ENCODE measurements at regions not wholly inside any gene's neighbourhood (a gene's known extent, or its start where the extent isn't known, plus 50 kb on each side); places are given as distances from the start of the nearest gene placed in this dataset.

DNA sequence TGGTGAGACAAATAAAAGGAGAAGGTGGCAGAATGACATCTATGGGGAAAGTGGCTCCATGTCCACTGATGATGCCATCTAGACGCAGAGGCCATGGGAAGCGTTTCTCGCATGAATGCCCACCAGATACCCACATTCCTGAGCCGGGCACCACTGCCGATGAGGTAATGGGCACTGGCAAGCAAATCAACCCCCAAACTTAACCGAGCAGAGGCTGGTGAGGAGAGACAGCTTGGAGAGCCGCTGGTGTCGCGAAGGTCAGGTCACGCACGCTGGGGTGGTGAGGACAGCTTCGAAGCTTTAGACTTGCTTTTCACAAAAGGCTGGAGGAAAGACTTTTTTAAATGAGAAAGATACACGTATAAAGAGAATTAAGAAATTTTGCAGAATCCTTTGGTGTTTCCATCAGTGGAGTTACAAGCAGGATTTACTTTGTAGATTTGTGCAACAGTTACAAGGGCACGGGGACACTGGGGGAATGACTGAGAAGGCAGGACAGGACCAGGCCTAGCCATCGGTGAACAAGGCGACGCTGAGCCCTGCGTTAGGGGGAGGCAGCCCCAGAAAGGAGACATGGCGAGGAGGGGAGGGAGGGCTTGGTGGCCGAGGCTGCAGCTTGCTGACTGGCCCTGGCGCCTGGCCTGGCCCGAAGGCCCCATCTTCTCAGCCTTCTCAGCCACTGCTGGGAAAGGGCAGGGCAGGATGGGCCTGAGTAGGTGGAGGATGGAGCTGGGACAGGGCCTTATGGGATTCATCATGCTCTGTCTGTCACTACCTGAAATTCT is 83.9 kb upstream of the HDAC4 start:
- no peak overlapping the region for H3K4me3 Mint-ChIP-seq
- no peak overlapping the region for H3K27ac Mint-ChIP-seq
- no peaks in the 10 kb centered on the region for H3K9me3 Mint-ChIP-seq (ENCODE audit: insufficient read depth)
- no peaks in the 10 kb centered on the region for H3K4me1 Mint-ChIP-seq (ENCODE audit: low read depth)
- no peaks in the 10 kb centered on the region for H3K36me3 Mint-ChIP-seq (ENCODE audit: low read depth)
- ChIA-PET CTCF (no interaction called here), POLR2A (no interaction called here)
- ATAC-seq (no peak), DNase-seq (no peak)
- H3K27me3 Mint-ChIP-seq (ENCODE audit: low read depth) = no peaks in the 10 kb centered on the region

DNA sequence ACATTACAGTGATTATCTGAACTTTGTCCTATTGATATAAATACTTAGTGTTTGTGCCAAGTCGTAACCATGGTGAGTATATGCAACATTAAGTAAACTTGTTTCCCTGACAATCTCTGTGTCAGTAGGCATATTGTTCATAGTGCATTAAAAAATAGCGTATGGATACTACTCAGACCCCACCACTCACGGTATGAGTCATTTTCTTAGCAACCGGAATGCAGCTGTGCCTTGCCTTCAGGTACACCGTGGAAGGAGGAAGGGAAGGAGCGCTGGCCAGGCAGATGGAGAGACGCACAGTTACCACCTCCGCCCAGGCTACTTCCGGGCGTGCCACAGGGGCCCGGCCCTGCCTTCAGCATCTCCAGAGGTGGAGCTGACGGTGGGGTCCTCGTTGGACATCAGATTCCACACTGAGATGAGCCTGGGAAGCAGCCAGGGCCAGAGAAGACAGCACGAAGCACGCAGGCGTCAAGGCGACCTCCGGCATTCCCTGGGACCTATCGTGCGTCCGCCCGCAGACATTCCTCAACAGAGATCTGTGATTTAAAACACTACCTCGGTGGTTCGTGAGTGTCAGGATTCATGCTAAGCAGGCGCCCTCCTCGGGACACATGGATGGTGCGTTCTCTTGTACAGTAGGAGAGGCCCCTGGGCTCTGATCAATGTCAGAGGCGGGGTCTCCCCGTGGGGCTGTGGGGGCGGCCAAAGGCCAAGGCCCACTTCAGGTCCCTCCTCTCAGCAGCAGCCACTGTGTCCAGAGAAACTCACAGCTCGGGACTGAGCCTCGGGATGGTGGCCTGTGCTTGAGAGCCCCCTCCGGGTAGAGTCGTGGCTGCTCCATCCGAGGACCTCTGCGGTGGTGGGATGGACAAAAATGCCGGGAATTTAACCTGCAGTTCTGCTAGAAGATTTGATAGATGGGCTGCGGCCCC is 82.2 kb upstream of the HDAC4 start:
- Mint-ChIP-seq H3K4me1 (ENCODE audit: low read depth) (no peaks in the 10 kb centered on the region), H3K27ac (no peak overlapping the region), H3K27me3 (ENCODE audit: low read depth) (no peaks in the 10 kb centered on the region), H3K9me3 (ENCODE audit: insufficient read depth) (no peaks in the 10 kb centered on the region), H3K36me3 (ENCODE audit: low read depth) (no peaks in the 10 kb centered on the region), H3K4me3 (no peak overlapping the region)
- DNase-seq (no peak), ATAC-seq (no peak)
- CTCF ChIA-PET = no interaction called here
- POLR2A ChIA-PET = no interaction called here

DNA sequence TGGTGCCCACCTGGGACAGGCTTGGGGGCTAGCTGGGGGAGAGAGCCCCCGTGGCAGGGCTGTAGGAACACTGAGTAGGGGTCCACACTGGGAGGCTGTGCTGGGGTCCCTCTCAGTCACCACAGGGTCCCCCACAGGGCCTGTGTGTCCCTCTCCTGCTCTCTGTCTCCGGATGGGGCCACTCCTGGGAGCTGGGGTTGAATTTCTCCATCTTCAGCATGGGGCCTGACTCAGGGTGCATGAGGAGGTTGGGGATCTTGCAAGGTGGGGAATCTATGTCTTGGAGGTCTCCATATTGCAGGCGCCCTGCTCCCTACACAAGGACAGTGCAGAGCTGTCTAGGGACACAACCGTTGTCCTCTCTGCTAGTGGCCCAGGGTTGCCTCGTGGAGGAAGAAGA is 78.7 kb upstream of the HDAC4 start:
- H3K4me1 Mint-ChIP-seq (ENCODE audit: low read depth) = no peaks in the 10 kb centered on the region
- DNase-seq (no peak), ATAC-seq (no peak)
- H3K9me3 Mint-ChIP-seq (ENCODE audit: insufficient read depth) = no peaks in the 10 kb centered on the region
- no peak overlapping the region for H3K27ac Mint-ChIP-seq
- POLR2A ChIA-PET = no interaction called here
- no peaks in the 10 kb centered on the region for H3K36me3 Mint-ChIP-seq (ENCODE audit: low read depth)
- CTCF ChIA-PET = no interaction called here
- no peak overlapping the region for H3K4me3 Mint-ChIP-seq
- no peaks in the 10 kb centered on the region for H3K27me3 Mint-ChIP-seq (ENCODE audit: low read depth)

DNA sequence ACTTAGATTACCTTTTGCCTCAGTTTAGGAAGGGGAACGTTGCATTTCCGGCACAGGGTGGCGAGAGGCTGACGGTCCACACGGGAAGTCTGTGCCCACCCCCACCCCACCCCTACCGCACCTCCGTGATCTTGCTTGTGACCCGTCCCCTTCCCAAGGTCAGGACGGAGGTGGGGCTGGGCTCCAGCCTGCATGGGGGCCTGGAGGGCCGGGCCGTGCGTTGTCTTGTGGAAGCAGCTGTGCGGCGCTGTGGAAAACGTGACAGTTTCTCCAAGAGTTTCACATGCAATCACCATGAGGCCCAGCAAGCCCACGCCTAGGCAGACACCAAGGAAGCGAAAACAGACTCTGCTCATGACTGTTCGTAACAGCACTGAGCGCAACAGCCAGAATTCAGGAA is 76.8 kb upstream of the HDAC4 start:
- Mint-ChIP-seq H3K4me1 (ENCODE audit: low read depth) (no peaks in the 10 kb centered on the region), H3K4me3 (no peak overlapping the region), H3K27me3 (ENCODE audit: low read depth) (peaks cover 2% of the 10 kb centered on the region), H3K9me3 (ENCODE audit: insufficient read depth) (no peaks in the 10 kb centered on the region), H3K27ac (no peak overlapping the region), H3K36me3 (ENCODE audit: low read depth) (no peaks in the 10 kb centered on the region)
- CTCF ChIA-PET = no interaction called here
- ATAC-seq = no peak
- DNase-seq = no peak
- POLR2A ChIA-PET = no interaction called here

DNA sequence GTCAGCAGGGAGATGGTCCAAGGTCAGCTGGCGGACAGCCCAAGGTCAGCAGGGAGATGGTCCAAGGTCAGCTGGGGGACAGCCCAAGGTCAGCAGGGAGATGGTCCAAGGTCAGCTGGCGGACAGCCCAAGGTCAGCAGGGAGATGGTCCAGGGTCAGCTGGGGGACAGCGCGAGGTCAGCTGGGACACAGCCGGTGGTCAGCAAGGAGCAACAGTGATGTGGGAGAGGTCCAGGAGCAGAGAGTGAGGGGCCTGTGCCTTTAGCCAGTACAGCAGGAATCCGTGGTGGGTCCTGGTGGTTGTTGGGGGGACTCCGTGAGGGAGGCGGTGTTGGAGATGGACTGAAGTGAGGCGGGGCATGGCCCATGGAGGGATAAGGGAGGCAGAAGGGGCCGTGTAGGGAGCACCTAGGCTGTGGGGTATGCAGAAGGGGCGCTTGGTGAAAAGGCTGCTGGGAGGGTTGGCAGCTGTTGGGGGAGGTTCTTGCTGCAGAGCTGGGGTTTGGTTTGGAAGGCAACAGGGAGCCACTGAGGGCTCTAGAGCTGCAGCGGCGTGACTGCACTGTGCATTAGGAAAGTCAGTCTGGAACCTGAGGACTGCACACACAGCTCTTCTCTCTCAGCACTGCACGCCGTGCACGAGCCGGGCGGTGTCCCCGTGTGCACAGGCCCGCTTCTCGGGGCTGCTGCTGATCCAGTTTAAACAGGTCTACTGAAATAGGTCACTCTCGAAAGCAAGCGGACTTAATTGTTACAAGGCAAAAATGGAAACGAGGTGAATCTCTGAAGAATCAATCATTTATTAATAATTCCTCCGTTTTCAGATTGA is 76.2 kb upstream of the HDAC4 start:
- ChIA-PET POLR2A (no interaction called here), CTCF (no interaction called here)
- Mint-ChIP-seq H3K27me3 (ENCODE audit: low read depth) (peaks cover 2% of the 10 kb centered on the region), H3K27ac (no peak overlapping the region), H3K9me3 (ENCODE audit: insufficient read depth) (no peaks in the 10 kb centered on the region), H3K36me3 (ENCODE audit: low read depth) (no peaks in the 10 kb centered on the region), H3K4me3 (no peak overlapping the region), H3K4me1 (ENCODE audit: low read depth) (no peaks in the 10 kb centered on the region)
- DNase-seq = no peak
- ATAC-seq = no peak

DNA sequence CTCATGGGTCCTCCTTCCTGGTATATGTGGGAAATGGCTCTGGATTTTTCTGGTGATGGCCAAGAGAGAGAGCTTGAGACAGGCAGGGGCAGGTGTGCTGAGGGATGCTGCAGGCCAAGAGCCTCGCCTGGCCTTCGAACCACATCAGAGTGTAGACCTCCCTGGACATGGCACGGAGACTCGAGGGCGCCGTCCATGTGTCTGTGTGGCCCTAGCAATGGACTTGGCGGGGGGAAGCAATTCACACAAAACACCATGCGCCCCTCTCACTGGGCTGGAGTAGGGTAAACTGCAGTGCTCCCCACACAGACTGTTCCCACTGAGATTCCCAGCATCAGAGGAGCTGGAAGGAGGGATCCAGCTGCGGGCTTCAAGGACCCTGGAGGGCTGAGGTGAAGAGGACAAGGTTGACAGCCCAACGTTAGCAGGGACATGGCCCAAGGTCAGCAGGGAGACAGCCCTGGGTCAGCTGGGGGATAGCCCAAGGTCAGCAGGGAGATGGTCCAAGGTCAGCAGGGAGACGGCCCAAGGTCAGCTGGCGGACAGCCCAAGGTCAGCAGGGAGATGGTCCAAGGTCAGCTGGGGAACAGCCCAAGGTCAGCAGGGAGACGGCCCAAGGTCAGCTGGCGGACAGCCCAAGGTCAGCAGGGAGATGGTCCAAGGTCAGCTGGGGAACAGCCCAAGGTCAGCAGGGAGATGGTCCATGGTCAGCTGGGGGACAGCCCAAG is 75.4 kb upstream of the HDAC4 start:
- CTCF ChIA-PET = no interaction called here

DNA sequence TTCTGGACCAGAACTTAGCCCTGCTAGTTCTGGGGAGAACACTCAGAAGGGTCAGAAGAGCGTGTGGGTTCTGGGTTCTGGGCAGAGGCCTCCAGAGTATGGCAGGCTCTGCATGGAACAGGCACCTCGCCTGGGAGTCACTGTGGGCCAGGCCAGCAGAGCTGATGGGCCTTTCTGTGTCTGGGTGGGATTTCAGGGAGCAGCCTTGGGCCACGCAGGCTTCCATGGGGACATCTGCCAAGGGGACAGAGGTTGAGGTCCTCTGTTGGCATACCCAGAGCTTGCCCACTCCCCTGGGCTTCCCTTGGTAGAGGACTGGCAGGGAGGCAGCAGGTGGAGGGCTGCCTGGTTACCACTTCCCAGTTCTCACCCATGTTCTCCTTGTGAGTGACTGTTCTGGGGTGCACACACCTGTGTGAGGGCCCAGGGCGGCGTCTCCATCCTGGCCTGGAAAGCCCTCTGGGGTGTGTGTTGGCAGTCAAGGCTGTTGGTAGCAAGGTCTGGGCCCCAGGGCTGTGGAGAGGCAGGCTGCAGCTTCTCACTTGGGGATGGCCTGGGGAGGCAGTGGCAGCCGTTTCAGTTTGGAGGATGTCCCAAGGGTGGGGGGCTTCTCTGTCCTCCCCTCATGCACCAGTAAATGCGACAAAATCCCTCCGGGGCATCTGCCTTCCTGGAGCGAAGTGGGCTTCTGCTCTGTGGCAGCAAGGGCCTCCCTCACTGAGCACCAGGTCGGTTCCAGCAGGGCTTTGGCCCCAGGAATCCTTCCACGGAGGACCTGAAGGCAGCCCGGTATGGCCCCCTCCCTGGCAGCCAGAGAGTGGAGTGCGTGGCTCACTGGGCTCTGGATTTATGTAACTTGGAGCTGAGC is 74.6 kb upstream of the HDAC4 start:
- H3K27me3 Mint-ChIP-seq (ENCODE audit: low read depth) = peaks cover 2% of the 10 kb centered on the region
- no peaks in the 10 kb centered on the region for H3K9me3 Mint-ChIP-seq (ENCODE audit: insufficient read depth)
- H3K4me1 Mint-ChIP-seq (ENCODE audit: low read depth) = no peaks in the 10 kb centered on the region
- CTCF ChIA-PET = no interaction called here
- H3K27ac Mint-ChIP-seq = no peak overlapping the region
- POLR2A ChIA-PET = interaction anchor here (0.6 kb wide), 1 partner anchor 12 kb away, joined by 3 read pairs; no protein-coding TSS in a partner anchor
- no peak overlapping the region for H3K4me3 Mint-ChIP-seq
- no peak for DNase-seq
- no peaks in the 10 kb centered on the region for H3K36me3 Mint-ChIP-seq (ENCODE audit: low read depth)
- no peak for ATAC-seq

More for the DNA sequence above, 75.4 kb upstream of the HDAC4 start:
- DNase-seq (no peak), ATAC-seq (no peak)
- Mint-ChIP-seq H3K27ac (no peak overlapping the region), H3K9me3 (ENCODE audit: insufficient read depth) (no peaks in the 10 kb centered on the region), H3K36me3 (ENCODE audit: low read depth) (no peaks in the 10 kb centered on the region), H3K4me3 (no peak overlapping the region), H3K4me1 (ENCODE audit: low read depth) (no peaks in the 10 kb centered on the region), H3K27me3 (ENCODE audit: low read depth) (peaks cover 2% of the 10 kb centered on the region)
- POLR2A ChIA-PET = no interaction called here

DNA sequence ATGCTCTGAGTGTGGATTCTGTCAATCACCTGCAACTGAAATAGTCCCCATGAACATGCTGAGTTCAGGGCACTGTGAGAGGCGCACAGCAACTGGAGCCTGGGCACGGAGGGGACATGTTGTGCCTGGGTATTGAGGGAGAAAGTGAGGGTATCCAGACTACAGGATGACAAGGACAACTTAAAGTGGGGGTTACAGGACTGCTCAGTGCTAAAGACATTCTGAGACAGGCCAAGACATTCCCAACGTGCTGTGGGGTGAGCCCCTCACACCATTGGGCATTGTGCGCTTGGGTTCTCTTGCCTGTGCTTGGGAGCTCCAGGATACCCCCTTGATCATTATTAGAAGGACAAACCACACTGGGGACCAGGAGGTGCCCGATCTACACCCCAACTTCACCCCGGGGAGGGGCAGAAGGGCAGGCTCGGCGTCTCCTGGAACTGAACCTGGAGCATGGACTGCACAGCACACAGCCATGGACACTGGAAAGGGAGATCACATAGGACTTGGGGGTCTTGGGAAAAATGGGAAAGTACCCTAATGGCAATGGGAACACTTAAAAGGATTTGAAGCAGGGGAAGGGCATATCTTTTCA is 72.5 kb upstream of the HDAC4 start:
- H3K27me3 Mint-ChIP-seq (ENCODE audit: low read depth) = peaks cover 2% of the 10 kb centered on the region
- no peak for ATAC-seq
- no peaks in the 10 kb centered on the region for H3K4me1 Mint-ChIP-seq (ENCODE audit: low read depth)
- no peak overlapping the region for H3K27ac Mint-ChIP-seq
- no peak for DNase-seq
- ChIA-PET POLR2A (no interaction called here), CTCF (no interaction called here)
- no peaks in the 10 kb centered on the region for H3K36me3 Mint-ChIP-seq (ENCODE audit: low read depth)
- H3K9me3 Mint-ChIP-seq (ENCODE audit: insufficient read depth) = no peaks in the 10 kb centered on the region
- no peak overlapping the region for H3K4me3 Mint-ChIP-seq

DNA sequence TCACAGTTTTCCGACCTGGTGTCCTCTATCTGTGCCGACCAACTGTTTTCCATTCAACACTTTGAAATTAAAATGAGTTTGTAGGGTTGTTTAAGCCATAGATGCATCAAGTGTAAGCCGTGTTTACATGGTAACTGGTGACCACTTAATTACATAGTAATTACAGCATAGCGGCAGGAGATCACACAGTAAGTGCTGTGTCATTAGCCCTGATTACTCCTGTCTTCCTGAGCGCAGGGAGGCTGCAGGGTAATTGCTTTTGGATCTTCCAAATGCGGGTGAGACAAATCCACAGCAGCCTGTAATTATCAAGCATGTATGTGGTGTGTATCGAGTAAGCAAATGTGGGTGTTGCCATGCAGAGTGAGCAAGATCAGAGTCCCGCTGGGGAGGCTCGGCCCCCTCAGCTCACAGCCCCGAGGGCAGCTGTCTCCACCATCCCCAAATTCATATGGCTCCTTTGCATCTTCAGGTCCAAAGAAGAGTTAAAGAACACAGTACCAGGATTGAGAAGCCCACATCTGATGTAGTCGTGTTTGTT is 71.5 kb upstream of the HDAC4 start:
- no peaks in the 10 kb centered on the region for H3K4me1 Mint-ChIP-seq (ENCODE audit: low read depth)
- POLR2A ChIA-PET = no interaction called here
- ATAC-seq (no peak), DNase-seq (no peak)
- CTCF ChIA-PET = no interaction called here
- peaks cover 2% of the 10 kb centered on the region for H3K27me3 Mint-ChIP-seq (ENCODE audit: low read depth)
- no peak overlapping the region for H3K27ac Mint-ChIP-seq
- H3K9me3 Mint-ChIP-seq (ENCODE audit: insufficient read depth) = no peaks in the 10 kb centered on the region
- no peaks in the 10 kb centered on the region for H3K36me3 Mint-ChIP-seq (ENCODE audit: low read depth)
- H3K4me3 Mint-ChIP-seq = no peak overlapping the region

DNA sequence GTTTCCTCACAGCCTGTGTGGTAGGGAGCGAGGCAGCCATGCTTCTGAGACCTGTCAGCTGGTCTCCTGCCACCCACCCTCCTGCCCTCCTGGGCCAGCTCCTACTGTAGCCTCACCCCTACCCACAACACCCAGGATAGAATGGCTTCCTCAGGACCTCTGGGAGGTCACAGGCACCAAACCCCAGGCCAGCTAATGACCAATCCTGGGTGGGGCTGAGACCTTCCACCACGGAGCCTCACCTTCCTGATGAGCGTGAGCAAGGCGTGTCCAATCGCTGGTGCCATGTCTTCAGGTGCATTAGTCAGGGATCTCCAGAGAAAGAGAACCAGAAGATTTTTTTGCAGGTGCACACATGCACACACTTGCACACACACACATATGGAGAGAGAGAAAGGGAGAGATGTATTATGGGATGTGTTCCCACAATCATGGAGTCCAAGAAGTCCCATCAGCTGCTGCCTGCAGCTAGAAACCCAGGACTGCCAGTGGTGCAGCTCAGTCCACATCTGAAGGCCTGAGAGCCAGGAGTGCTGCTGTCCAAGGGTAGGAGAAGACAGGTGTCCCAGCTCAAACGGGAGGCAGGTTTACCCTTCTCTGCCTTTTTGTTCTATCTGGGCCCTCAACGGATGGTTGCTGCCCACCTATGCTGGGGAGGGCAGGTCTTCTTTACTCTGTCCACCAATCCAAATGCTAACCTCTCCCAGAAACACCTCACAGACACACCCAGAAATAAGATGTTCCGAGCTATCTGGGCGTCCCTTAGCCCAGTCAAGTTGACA is 70.4 kb upstream of the HDAC4 start:
- Mint-ChIP-seq H3K4me1 (ENCODE audit: low read depth) (no peaks in the 10 kb centered on the region), H3K36me3 (ENCODE audit: low read depth) (no peaks in the 10 kb centered on the region), H3K27me3 (ENCODE audit: low read depth) (peaks cover 2% of the 10 kb centered on the region), H3K4me3 (no peak overlapping the region), H3K27ac (no peak overlapping the region), H3K9me3 (ENCODE audit: insufficient read depth) (no peaks in the 10 kb centered on the region)
- no peak for ATAC-seq
- POLR2A ChIA-PET = no interaction called here
- CTCF ChIA-PET = no interaction called here
- no peak for DNase-seq
